Gastroesophageal sphincter (tissue), 4 donors: ENCODE measurements at regions not wholly inside any gene's neighbourhood (a gene's known extent, or its start where the extent isn't known, plus 50 kb on each side); places are given as distances from the start of the nearest gene placed in this dataset.
"Not testable (repeated sequence)": the region's sequence is repeated elsewhere in the genome, so short reads cannot be mapped to it uniquely, and the experiment has no call there.

Source experiments
- ATAC-seq: fragments of 150-250 bp; one replicate; pipeline ENCODE4 v1.9.1; 2016; ENCODE audit warnings: mild to moderate bottlenecking, moderate library complexity
- H3K27ac ChIP-seq, 4 donors: fragments of 200-600 bp; sonication (generic) in 3 of 4; 1 replicate in 3 of 4; 2 replicates in 1 of 4; pipeline ENCODE4 v1.5.1; 2016 to 2019
- H3K27me3 ChIP-seq: fragments of 200-600 bp; sonication (generic); one replicate; pipeline ENCODE4 v1.5.1; 2019
- H3K36me3 ChIP-seq, 2 donors: fragments of 200-600 bp; sonication (generic); one replicate each; pipeline ENCODE4 v1.5.1; 2019; ENCODE audit warnings: control low read depth in 1 of 2
- H3K4me1 ChIP-seq, 3 donors: fragments of 200-600 bp; sonication (generic); 1 replicate in 2 of 3; 2 replicates in 1 of 3; pipeline ENCODE4 v1.5.1; 2016 to 2019; ENCODE audit warnings: control low read depth in 2 of 3
- H3K4me3 ChIP-seq, 2 donors: fragments of 200-600 bp; sonication (generic); one replicate each; pipeline ENCODE4 v1.5.1; 2019; ENCODE audit warnings: mild to moderate bottlenecking in 1 of 2, moderate library complexity in 1 of 2
- H3K9me3 ChIP-seq, 3 donors: fragments of 200-600 bp; sonication (generic); one replicate each; pipeline ENCODE4 v1.5.1; 2017 to 2019; ENCODE audit warnings: control low read depth in 2 of 3
- CTCF ChIP-seq, 4 experiments: fragments of 200-600 bp in 2 of 4; fragments of 450-650 bp in 2 of 4; sonication (generic) in 1 of 4; IDR thresholded peaks; one replicate each; pipeline ENCODE4 v1.5.1; 2017 to 2019; ENCODE audit warnings: antibody characterized with exemption in 4 of 4, mild to moderate bottlenecking in 2 of 4, moderate library complexity in 2 of 4
- EP300 ChIP-seq: sonication (generic); formaldehyde crosslinking; IDR thresholded peaks from one replicate; pipeline ENCODE4 v1.6.1; 2017; ENCODE audit warnings: antibody characterized with exemption, mild to moderate bottlenecking
- POLR2A ChIP-seq, 2 donors: fragments of 450-650 bp; IDR thresholded peaks; one replicate each; pipeline ENCODE4 v1.6.1; 2017; ENCODE audit warnings: antibody characterized with exemption in 2 of 2, mild to moderate bottlenecking in 2 of 2, moderate library complexity in 1 of 2
- POLR2AphosphoS5 ChIP-seq: sonication (generic); formaldehyde crosslinking; IDR thresholded peaks from one replicate; pipeline ENCODE4 v1.6.1; 2017; ENCODE audit warnings: antibody characterized with exemption
- WGBS, 2 donors: methylation state at CpG; one replicate each; pipeline ENCODE4 v1.1.5; 2018; ENCODE audit warnings: low coverage in 1 of 2; 5-methylcytosine and 5-hydroxymethylcytosine counted together

GRCh38 chr4:103842076-103842475 lies 122.3 kb upstream of the TACR3 start:
- Histone ChIP-seq H3K36me3 (no peaks in the 10 kb centered on the region), H3K9me3 (peaks cover 0 to 11% (median 0%) of the 10 kb centered on the region in 3 donors), H3K4me3 (no peak overlapping the region), H3K27ac (no peak overlapping the region), H3K27me3 (no peaks in the 10 kb centered on the region), H3K4me1 (no peaks in the 10 kb centered on the region)
- 33 to 44% methylated on average over 1 of the region's 1 CpG for WGBS, 2 donors
- no peak for TF ChIP-seq EP300
- TF ChIP-seq POLR2AphosphoS5, result no peak
- TF ChIP-seq CTCF (IDR thresholded peaks at IDR 0.05), result no peak
- TF ChIP-seq POLR2A (IDR thresholded peaks at IDR 0.05), result no peak
- ATAC-seq, result no peak

GRCh38 chr4:103810308-103810707 lies 90.5 kb upstream of the TACR3 start:
- not testable (repeated sequence) for H3K27ac ChIP-seq, H3K4me3 ChIP-seq, H3K4me1 ChIP-seq, H3K36me3 ChIP-seq, ATAC-seq, H3K9me3 ChIP-seq, H3K27me3 ChIP-seq
- WGBS, 2 donors, result 60 to 78% methylated on average over 2 to 4 of the region's 5 CpGs

- WGBS, 2 donors, result 95% methylated on average over 1 of the region's 1 CpG; no CpG with 5 or more reads in 1 of the 2 donors
- Histone ChIP-seq H3K4me3 (no peak overlapping the region), H3K9me3 (no peaks in the 10 kb centered on the region), H3K36me3 (no peaks in the 10 kb centered on the region), H3K4me1 (no peaks in the 10 kb centered on the region), H3K27ac (no peak overlapping the region), H3K27me3 (no peaks in the 10 kb centered on the region)
- ATAC-seq, result no peak
- TF ChIP-seq EP300 (no peak), POLR2AphosphoS5 (no peak), CTCF (IDR thresholded peaks at IDR 0.05) (no peak), POLR2A (IDR thresholded peaks at IDR 0.05) (no peak)
These were observed 83.0 kb upstream of the TACR3 start for GRCh38 chr4:103802766-103803165.

- Histone ChIP-seq H3K27ac (no peak overlapping the region), H3K27me3 (no peaks in the 10 kb centered on the region), H3K9me3 (peaks cover 0 to 21% (median 0%) of the 10 kb centered on the region in 3 donors), H3K4me3 (no peak overlapping the region), H3K36me3 (no peaks in the 10 kb centered on the region), H3K4me1 (no peaks in the 10 kb centered on the region)
- no peak for ATAC-seq
- WGBS, 2 donors, result 85 to 90% methylated on average over 2 to 4 of the region's 4 CpGs
- no peak for TF ChIP-seq CTCF (IDR thresholded peaks at IDR 0.05)
- no peak for TF ChIP-seq POLR2A (IDR thresholded peaks at IDR 0.05)
- no peak for TF ChIP-seq POLR2AphosphoS5
- no peak for TF ChIP-seq EP300
These were observed 67.3 kb upstream of the TACR3 start for GRCh38 chr4:103787057-103787456.

- Histone ChIP-seq H3K4me3 (no peak overlapping the region), H3K9me3 (peaks cover 0 to 21% (median 0%) of the 10 kb centered on the region in 3 donors), H3K36me3 (no peaks in the 10 kb centered on the region), H3K4me1 (no peaks in the 10 kb centered on the region), H3K27ac (no peak overlapping the region), H3K27me3 (no peaks in the 10 kb centered on the region)
- 100% methylated on average over 1 of the region's 1 CpG; no CpG with 5 or more reads in 1 of the 2 donors for WGBS, 2 donors
- no peak for ATAC-seq
- TF ChIP-seq POLR2AphosphoS5 (no peak), EP300 (no peak), CTCF (IDR thresholded peaks at IDR 0.05) (no peak), POLR2A (IDR thresholded peaks at IDR 0.05) (no peak)
These were observed 66.8 kb upstream of the TACR3 start for GRCh38 chr4:103786593-103786992.
